ENCODE measurements at regions not wholly inside any gene's neighbourhood (a gene's known extent, or its start where the extent isn't known, plus 50 kb on each side); places are given as distances from the start of the nearest gene placed in this dataset.

GRCh38 chrX:83185887-83186286 lies 322.2 kb upstream of the POU3F4 start (continued):
- no peak for TF ChIP-seq MTA2 (IDR thresholded peaks at IDR 0.05; ENCODE audit: low read depth)
- TF ChIP-seq HDAC6 (IDR thresholded peaks at IDR 0.05; ENCODE audit: unreplicated experiment): no peak
- TF ChIP-seq FOXK2 (IDR thresholded peaks at IDR 0.05): no peak
- no peak for TF ChIP-seq ATF3 (IDR thresholded peaks at IDR 0.05; ENCODE audit: borderline replicate concordance, extremely low read depth, low read depth, low read length)
- TF ChIP-seq NFIC (IDR thresholded peaks at IDR 0.05; ENCODE audit: low read depth, low read length): no peak
- TF ChIP-seq NKRF (conservative IDR thresholded peaks at IDR 0.05): no peak
- no peak for TF ChIP-seq CEBPB (IDR thresholded peaks at IDR 0.05; ENCODE audit: borderline replicate concordance in 1 of 2, low read depth in 2 of 2, low read length in 2 of 2)
- TF ChIP-seq BACH1 (IDR thresholded peaks at IDR 0.05; ENCODE audit: borderline replicate concordance): no peak
- no peak for TF ChIP-seq SREBF2 (IDR thresholded peaks at IDR 0.05; ENCODE audit: low read length)
- TF ChIP-seq ZNF24 (IDR thresholded peaks at IDR 0.05): no peak
- TF ChIP-seq NR2F1 (conservative IDR thresholded peaks at IDR 0.05): no peak

DNA sequence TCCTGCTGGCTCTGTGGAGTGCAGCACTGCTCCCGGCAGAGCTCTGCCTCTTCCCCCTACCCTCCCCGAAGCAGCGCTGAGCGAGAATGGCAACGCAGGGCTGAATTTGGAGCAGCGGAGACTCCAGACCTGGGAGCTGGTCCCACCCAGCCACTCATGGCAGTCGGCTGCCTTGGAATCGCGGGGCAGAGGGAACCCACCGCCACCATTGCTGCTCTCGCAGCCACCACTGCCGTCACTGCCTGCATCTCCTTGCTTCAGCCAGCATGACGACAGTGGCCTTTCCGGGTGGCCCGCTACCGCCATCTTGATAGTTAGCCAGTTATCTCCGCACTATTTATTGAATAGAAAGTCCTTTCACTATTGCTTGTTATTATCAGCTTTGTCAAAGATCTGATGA lies 321.5 kb upstream of the POU3F4 start:
- no peak overlapping the region for H3K9ac ChIP-seq (ENCODE audit: control insufficient read depth, insufficient read depth, low read length)
- no peaks in the 10 kb centered on the region for H3K9me3 ChIP-seq (replicated peaks; ENCODE audit: control insufficient read depth, insufficient read depth, low read length)
- in situ Hi-C loops (cut with MboI): no loop called here
- ChIA-PET CTCF (interaction anchor here (1.0 kb wide), 1 partner anchor 32 kb away, joined by 3 read pairs; no protein-coding TSS in a partner anchor), POLR2A (no interaction called here), SMC1A (ENCODE audit: uncharacterized antibody, unreplicated experiment) (no interaction called here), RAD21 (ENCODE audit: unreplicated experiment) (no interaction called here)
- no peak for DNase-seq (ENCODE audit: low read depth, low spot score)
- H2AFZ ChIP-seq (ENCODE audit: control insufficient read depth, low read depth, low read length): no peak overlapping the region
- H3K4me3 ChIP-seq: no peak overlapping the region
- WGBS (ENCODE audit: insufficient coverage, insufficient replicate concordance, low lambda C conversion rate, missing lambda C conversion rate): 63% methylated on average over 17 of the region's 17 CpGs
- H4K20me1 ChIP-seq (ENCODE audit: control insufficient read depth, insufficient read depth): no peaks in the 10 kb centered on the region
- no peak for TF ChIP-seq IRF3 (IDR thresholded peaks at IDR 0.05)
- TF ChIP-seq STAT1 (conservative IDR thresholded peaks at IDR 0.05): no peak
- TF ChIP-seq ATF2 (IDR thresholded peaks at IDR 0.05; ENCODE audit: low read length): no peak
- TF ChIP-seq TARDBP (IDR thresholded peaks at IDR 0.05; ENCODE audit: borderline replicate concordance): no peak
- TF ChIP-seq SMC3 (IDR thresholded peaks at IDR 0.05; ENCODE audit: borderline replicate concordance, low read length): no peak
- H3K27ac ChIP-seq (ENCODE audit: control insufficient read depth, insufficient read depth): no peak overlapping the region
- BruUV-seq (replicated peaks): no TSS peak
- H3K4me2 ChIP-seq (ENCODE audit: control insufficient read depth, insufficient read depth): no peak overlapping the region
- no peaks in the 10 kb centered on the region for H3K27me3 ChIP-seq (replicated peaks in 1 of 2; ENCODE audit: control insufficient read depth in 2 of 2, insufficient read depth in 2 of 2, low read length in 1 of 2)
- no peaks in the 10 kb centered on the region for H3K4me1 ChIP-seq (ENCODE audit: control insufficient read depth, insufficient read depth, low read length)
- ATAC-seq: no peak
- H3K79me2 ChIP-seq (ENCODE audit: control insufficient read depth, insufficient read depth, low read length): no peaks in the 10 kb centered on the region
- no peaks in the 10 kb centered on the region for H3K36me3 ChIP-seq (ENCODE audit: control insufficient read depth in 2 of 2, insufficient read depth in 2 of 2, low read length in 1 of 2)
- intact Hi-C loops (cut with micrococcal nuclease; ENCODE audit: unreplicated experiment): no loop called here
- no peak for FAIRE-seq

Data from GM12878 (cell line).